GM18508 (cell line): ENCODE measurements at regions not wholly inside any gene's neighbourhood (a gene's known extent, or its start where the extent isn't known, plus 50 kb on each side); places are given as distances from the start of the nearest gene placed in this dataset.

Experiments used
- ATAC-seq: cut with Tn5 transposase; IDR thresholded peaks from one replicate; pipeline ENCODE4 v1.9.1; 2021; ENCODE audit warnings: moderate number of reproducible peaks; ENCODE audit not compliant: insufficient read depth, unreplicated experiment

- no peak for ATAC-seq
These were observed 219.5 kb upstream of the DKK2 start for GRCh38 chr4:107255596-107255995.

- no peak for ATAC-seq
These were observed 219.0 kb upstream of the DKK2 start for GRCh38 chr4:107255114-107255513.

GRCh38 chr4:107253579-107254068 is 217.5 kb upstream of the DKK2 start:
- ATAC-seq = no peak

- ATAC-seq = no peak
These were observed 217.0 kb upstream of the DKK2 start for GRCh38 chr4:107253090-107253489.

GRCh38 chr4:107252571-107252970 is 216.5 kb upstream of the DKK2 start:
- ATAC-seq = no peak

- no peak for ATAC-seq
These were observed 212.5 kb upstream of the DKK2 start for GRCh38 chr4:107248571-107248970.

- no peak for ATAC-seq
These were observed 211.6 kb upstream of the DKK2 start for GRCh38 chr4:107247738-107248137.

GRCh38 chr4:107246761-107247160 is 210.6 kb upstream of the DKK2 start:
- ATAC-seq = no peak

GRCh38 chr4:107243141-107243781 is 207.1 kb upstream of the DKK2 start:
- ATAC-seq = no peak

GRCh38 chr4:107220976-107221375 is 184.9 kb upstream of the DKK2 start:
- no peak for ATAC-seq

GRCh38 chr4:107219681-107220080 is 183.6 kb upstream of the DKK2 start:
- ATAC-seq = no peak

- ATAC-seq = no peak
These were observed 180.3 kb upstream of the DKK2 start for GRCh38 chr4:107216379-107216778.

- no peak for ATAC-seq
These were observed 179.1 kb upstream of the DKK2 start for GRCh38 chr4:107215222-107215621.

GRCh38 chr4:107213880-107214279 is 177.8 kb upstream of the DKK2 start:
- ATAC-seq = no peak

- no peak for ATAC-seq
These were observed 177.3 kb upstream of the DKK2 start for GRCh38 chr4:107213410-107213809.

- ATAC-seq = no peak
These were observed 176.5 kb upstream of the DKK2 start for GRCh38 chr4:107212565-107212964.

- ATAC-seq = no peak
These were observed 174.5 kb upstream of the DKK2 start for GRCh38 chr4:107210450-107211239.

GRCh38 chr4:107203733-107204132 is 167.6 kb upstream of the DKK2 start:
- no peak for ATAC-seq

GRCh38 chr4:107202744-107203143 is 166.6 kb upstream of the DKK2 start:
- no peak for ATAC-seq

GRCh38 chr4:107197121-107197520 is 161.0 kb upstream of the DKK2 start:
- no peak for ATAC-seq

GRCh38 chr4:107196312-107196711 is 160.2 kb upstream of the DKK2 start:
- ATAC-seq = no peak

GRCh38 chr4:107194005-107194404 is 157.9 kb upstream of the DKK2 start:
- ATAC-seq = no peak
